Hematopoietic multipotent progenitor cell treated with erythropoietin and hydrocortisone succinate and interleukin-3 and kit ligand, for 8 days (in vitro differentiated cells): ENCODE measurements at regions not wholly inside any gene's neighbourhood (a gene's known extent, or its start where the extent isn't known, plus 50 kb on each side); places are given as distances from the start of the nearest gene placed in this dataset.
"Not testable (repeated sequence)": the region's sequence is repeated elsewhere in the genome, so short reads cannot be mapped to it uniquely, and the experiment has no call there.

Experiments
- DNase-seq: peaks from one replicate; pipeline ENCODE4 v3.0.0-alpha.2; 2015

- DNase-seq, result no peak
Measured at GRCh38 chr2:57448816-57449215, 597.8 kb upstream of the VRK2 start.

- no peak for DNase-seq
Measured at GRCh38 chr2:57450170-57450569, 596.4 kb upstream of the VRK2 start.

- no peak for DNase-seq
Measured at GRCh38 chr2:57452634-57453033, 594.0 kb upstream of the VRK2 start.

- DNase-seq, result no peak
Measured at GRCh38 chr2:57453945-57454344, 592.7 kb upstream of the VRK2 start.

GRCh38 chr2:57460396-57461276, 586.0 kb upstream of the VRK2 start:
- DNase-seq, result no peak

GRCh38 chr2:57461624-57462023, 585.0 kb upstream of the VRK2 start:
- no peak for DNase-seq

GRCh38 chr2:57465067-57465466, 581.5 kb upstream of the VRK2 start:
- DNase-seq, result no peak

- no peak for DNase-seq
Measured at GRCh38 chr2:57465967-57466366, 580.6 kb upstream of the VRK2 start.

- no peak for DNase-seq
Measured at GRCh38 chr2:57475391-57475790, 571.2 kb upstream of the VRK2 start.

- DNase-seq, result no peak
Measured at GRCh38 chr2:57479981-57480380, 566.6 kb upstream of the VRK2 start.

GRCh38 chr2:57488061-57488460, 558.5 kb upstream of the VRK2 start:
- DNase-seq, result no peak

- DNase-seq, result no peak
Measured at GRCh38 chr2:57490741-57491140, 555.9 kb upstream of the VRK2 start.

- DNase-seq, result no peak
Measured at GRCh38 chr2:57491213-57491612, 555.4 kb upstream of the VRK2 start.

- DNase-seq, result not testable (repeated sequence)
Measured at GRCh38 chr2:57493966-57494365, 552.6 kb upstream of the VRK2 start.

- DNase-seq, result peak; percentile 51
Measured at GRCh38 chr2:57497489-57498096, 549.0 kb upstream of the VRK2 start.

GRCh38 chr2:57504787-57505186, 541.8 kb upstream of the VRK2 start:
- no peak for DNase-seq

GRCh38 chr2:57509189-57509588, 537.4 kb upstream of the VRK2 start:
- no peak for DNase-seq

- no peak for DNase-seq
Measured at GRCh38 chr2:57510704-57511103, 535.9 kb upstream of the VRK2 start.

- no peak for DNase-seq
Measured at GRCh38 chr2:57515366-57515765, 531.2 kb upstream of the VRK2 start.

- peak; percentile 49 for DNase-seq
Measured at GRCh38 chr2:57516698-57517340, 529.8 kb upstream of the VRK2 start.

GRCh38 chr2:57523304-57523703, 523.3 kb upstream of the VRK2 start:
- DNase-seq, result no peak

GRCh38 chr2:57527685-57528084, 518.9 kb upstream of the VRK2 start:
- no peak for DNase-seq

GRCh38 chr2:57528499-57528898, 518.1 kb upstream of the VRK2 start:
- DNase-seq, result no peak

GRCh38 chr2:57534358-57534757, 512.2 kb upstream of the VRK2 start:
- no peak for DNase-seq
